CD4-positive, alpha-beta memory T cell (primary cell): ENCODE measurements at regions not wholly inside any gene's neighbourhood (a gene's known extent, or its start where the extent isn't known, plus 50 kb on each side); places are given as distances from the start of the nearest gene placed in this dataset.
"Not testable (repeated sequence)": the region's sequence is repeated elsewhere in the genome, so short reads cannot be mapped to it uniquely, and the experiment has no call there.

Experiments
- CTCF ChIA-PET: fragments of 350-600 bp; sonication (Branson Sonifier 250); formaldehyde crosslinking; loops from one replicate; lab custom pipeline; 2021; ENCODE audit warnings: inconsistent platforms; ENCODE audit not compliant: partially characterized antibody; lab: Charles Lee
- POLR2A ChIA-PET: fragments of 350-600 bp; sonication (Branson Sonifier 250); formaldehyde crosslinking; loops from one replicate; lab custom pipeline; 2021; ENCODE audit not compliant: partially characterized antibody; lab: Charles Lee
- DNase-seq, 5 donors: peaks; one replicate each; pipeline versions ENCODE4 v3.0.0 to v3.0.0-alpha.2; 2020 to 2022; ENCODE audit warnings: mixed read lengths in 1 of 5
- H3K27ac ChIP-seq: one replicate; pipeline ENCODE4 v1.7.0; 2013; ENCODE audit warnings: low read depth, low read length
- H3K27me3 ChIP-seq: 2 replicates; pipeline ENCODE4 v1.7.0; 2013; ENCODE audit warnings: mild to moderate bottlenecking, low read length, moderate library complexity; ENCODE audit not compliant: insufficient read depth
- H3K36me3 ChIP-seq: 2 replicates; pipeline ENCODE4 v1.7.0; 2013; ENCODE audit warnings: mild to moderate bottlenecking, low read length, moderate library complexity; ENCODE audit not compliant: insufficient read depth
- H3K4me1 ChIP-seq: 2 replicates; pipeline ENCODE4 v1.7.0; 2013; ENCODE audit warnings: mild to moderate bottlenecking, low read length, moderate library complexity; ENCODE audit not compliant: insufficient read depth
- H3K4me3 ChIP-seq, 2 donors: one replicate each; pipeline ENCODE4 v1.7.0; 2013; ENCODE audit warnings: low read length in 2 of 2, mild to moderate bottlenecking in 1 of 2
- H3K9me3 ChIP-seq, 2 donors: one replicate each; pipeline ENCODE4 v1.7.0; 2013; ENCODE audit warnings: low read length in 2 of 2, control low read depth in 1 of 2; ENCODE audit not compliant: control insufficient read depth in 1 of 2
- H3K27ac Mint-ChIP-seq, 7 donors: one replicate each; pipeline ENCODE4 v1.8.0; 2020 to 2021; ENCODE audit warnings: mixed read lengths in 7 of 7, mild to moderate bottlenecking in 6 of 7, inconsistent platforms in 3 of 7, moderate library complexity in 3 of 7
- H3K27me3 Mint-ChIP-seq, 2 donors: one replicate each; pipeline ENCODE4 v1.8.0; 2020 to 2021; ENCODE audit warnings: mixed read lengths in 2 of 2
- H3K36me3 Mint-ChIP-seq, 2 donors: one replicate each; pipeline ENCODE4 v1.8.0; 2020 to 2021; ENCODE audit warnings: mixed read lengths in 2 of 2, inconsistent platforms in 1 of 2, mild to moderate bottlenecking in 1 of 2
- H3K4me1 Mint-ChIP-seq, 4 donors: one replicate each; pipeline ENCODE4 v1.8.0; 2020 to 2021; ENCODE audit warnings: mixed read lengths in 4 of 4, mild to moderate bottlenecking in 1 of 4
- H3K4me3 Mint-ChIP-seq, 8 donors: one replicate each; pipeline ENCODE4 v1.8.0; 2020 to 2021; ENCODE audit warnings: mixed read lengths in 8 of 8, mild to moderate bottlenecking in 7 of 8, moderate library complexity in 6 of 8, inconsistent platforms in 3 of 8
- H3K9me3 Mint-ChIP-seq, 8 donors: one replicate each; pipeline ENCODE4 v1.8.0; 2020 to 2021; ENCODE audit warnings: mixed read lengths in 8 of 8, mild to moderate bottlenecking in 5 of 8, inconsistent platforms in 3 of 8, moderate library complexity in 1 of 8
- intact Hi-C: fragments of 100-400 bp; cut with micrococcal nuclease; formaldehyde crosslinking; loops from one replicate; pipeline ENCODE4 v1.15.1; 2023

DNA sequence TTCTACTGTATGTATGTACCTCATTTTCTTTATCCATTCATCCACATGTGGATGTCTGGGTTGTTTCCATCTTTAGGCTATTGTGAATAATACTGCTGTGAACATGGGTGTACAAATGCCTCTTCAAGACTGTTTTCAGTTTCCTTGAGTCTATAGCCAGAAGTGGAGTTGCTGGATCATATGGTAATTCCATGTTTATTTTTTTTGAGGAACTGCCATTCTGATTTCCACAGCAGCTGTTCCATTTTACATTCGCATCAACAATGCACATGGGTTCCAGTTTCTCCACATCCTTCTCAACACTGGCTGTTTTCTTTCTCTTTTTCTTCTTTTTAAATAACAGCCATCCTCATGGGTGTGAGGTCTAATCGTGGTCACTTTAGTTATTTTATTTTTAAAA lies 69.9 kb upstream of the CTBP2 start:
- H3K4me1 ChIP-seq, result no peaks in the 10 kb centered on the region
- DNase-seq, result no peak
- H3K4me3 ChIP-seq, result no peak overlapping the region
- H3K27ac Mint-ChIP-seq, result no peak overlapping the region
- ChIA-PET POLR2A (no interaction called here), CTCF (no interaction called here)
- peaks cover 1 to 4% of the 10 kb centered on the region in 2 donors for H3K27me3 Mint-ChIP-seq
- peaks cover 2 to 14% (median 6%) of the 10 kb centered on the region in 8 donors for H3K9me3 Mint-ChIP-seq
- intact Hi-C loops, result no loop called here
- no peaks in the 10 kb centered on the region for H3K36me3 Mint-ChIP-seq
- no peaks in the 10 kb centered on the region for H3K27me3 ChIP-seq
- no peaks in the 10 kb centered on the region for H3K4me1 Mint-ChIP-seq
- H3K36me3 ChIP-seq, result no peaks in the 10 kb centered on the region
- no peak overlapping the region for H3K4me3 Mint-ChIP-seq
- H3K9me3 ChIP-seq, result no peaks in the 10 kb centered on the region
- no peak overlapping the region for H3K27ac ChIP-seq

DNA sequence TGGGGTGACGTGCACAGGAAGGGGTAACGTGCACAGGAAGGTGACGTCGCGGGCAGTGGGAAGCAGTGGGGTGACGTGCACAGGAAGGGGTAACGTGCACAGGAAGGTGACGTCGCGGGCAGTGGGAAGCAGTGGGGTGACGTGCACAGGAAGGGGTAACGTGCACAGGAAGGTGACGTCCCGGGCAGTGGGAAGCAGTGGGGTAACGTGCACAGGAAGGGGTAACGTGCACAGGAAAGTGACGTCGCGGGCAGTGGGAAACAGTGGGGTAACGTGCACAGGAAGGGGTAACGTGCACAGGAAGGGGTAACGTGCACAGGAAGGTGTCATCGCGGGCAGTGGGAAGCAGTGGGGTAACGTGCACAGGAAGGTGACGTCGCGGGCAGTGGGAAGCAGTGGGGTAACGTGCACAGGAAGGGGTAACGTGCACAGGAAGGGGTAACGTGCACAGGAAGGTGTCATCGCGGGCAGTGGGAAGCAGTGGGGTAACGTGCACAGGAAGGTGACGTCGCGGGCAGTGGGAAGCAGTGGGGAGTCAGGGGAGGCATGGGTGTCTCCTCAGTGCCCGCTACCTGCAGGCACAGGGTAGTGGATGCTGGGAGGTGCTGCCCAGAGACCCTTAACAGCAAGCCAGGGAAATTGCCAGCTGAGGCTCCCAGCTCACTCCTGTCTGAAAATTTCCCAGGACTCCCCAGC lies 68.0 kb upstream of the CTBP2 start:
- CTCF ChIA-PET, H3K4me1 ChIP-seq, H3K36me3 ChIP-seq, H3K4me3 ChIP-seq, DNase-seq, POLR2A ChIA-PET, H3K27ac ChIP-seq, H3K27me3 Mint-ChIP-seq, H3K9me3 ChIP-seq, intact Hi-C loops, H3K4me3 Mint-ChIP-seq, H3K27me3 ChIP-seq, H3K36me3 Mint-ChIP-seq, H3K4me1 Mint-ChIP-seq, H3K27ac Mint-ChIP-seq: not testable (repeated sequence)
- H3K9me3 Mint-ChIP-seq, result peaks cover 2 to 14% (median 6%) of the 10 kb centered on the region in 8 donors

DNA sequence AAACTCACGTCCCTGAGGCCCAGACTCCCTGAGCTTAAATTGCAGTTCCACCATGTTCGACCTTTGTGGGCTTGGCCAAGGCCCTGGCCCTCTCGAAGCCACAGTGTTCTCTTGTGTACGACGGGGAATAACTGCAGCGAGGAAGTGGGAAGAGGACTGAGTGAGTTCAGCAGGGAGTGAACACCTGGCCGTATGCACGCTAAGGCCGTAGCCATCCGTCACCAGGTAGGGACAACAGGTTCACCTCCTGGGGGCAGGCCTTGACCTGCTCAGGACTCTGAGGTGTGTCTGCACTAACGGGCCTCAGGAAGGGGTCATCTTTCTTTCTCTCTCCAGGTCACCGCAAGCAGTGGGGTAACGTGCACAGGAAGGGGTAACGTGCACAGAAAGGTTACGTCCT lies 67.2 kb upstream of the CTBP2 start:
- DNase-seq, result no peak
- H3K27ac ChIP-seq, result no peak overlapping the region
- H3K9me3 Mint-ChIP-seq, result peaks cover 2 to 14% (median 6%) of the 10 kb centered on the region in 8 donors
- H3K27me3 Mint-ChIP-seq, result peaks cover 2 to 3% of the 10 kb centered on the region in 2 donors
- ChIA-PET POLR2A (no interaction called here), CTCF (no interaction called here)
- H3K27me3 ChIP-seq, result no peaks in the 10 kb centered on the region
- intact Hi-C loops, result no loop called here
- H3K4me1 ChIP-seq, result no peaks in the 10 kb centered on the region
- no peak overlapping the region for H3K4me3 ChIP-seq
- H3K36me3 ChIP-seq, result no peaks in the 10 kb centered on the region
- H3K4me1 Mint-ChIP-seq, result no peaks in the 10 kb centered on the region
- no peaks in the 10 kb centered on the region for H3K9me3 ChIP-seq
- H3K27ac Mint-ChIP-seq, result peak overlapping the region in 1 of 7 donors; percentile 63
- H3K4me3 Mint-ChIP-seq, result peak overlapping the region in 1 of 8 donors; percentile 33
- H3K36me3 Mint-ChIP-seq, result no peaks in the 10 kb centered on the region

DNA sequence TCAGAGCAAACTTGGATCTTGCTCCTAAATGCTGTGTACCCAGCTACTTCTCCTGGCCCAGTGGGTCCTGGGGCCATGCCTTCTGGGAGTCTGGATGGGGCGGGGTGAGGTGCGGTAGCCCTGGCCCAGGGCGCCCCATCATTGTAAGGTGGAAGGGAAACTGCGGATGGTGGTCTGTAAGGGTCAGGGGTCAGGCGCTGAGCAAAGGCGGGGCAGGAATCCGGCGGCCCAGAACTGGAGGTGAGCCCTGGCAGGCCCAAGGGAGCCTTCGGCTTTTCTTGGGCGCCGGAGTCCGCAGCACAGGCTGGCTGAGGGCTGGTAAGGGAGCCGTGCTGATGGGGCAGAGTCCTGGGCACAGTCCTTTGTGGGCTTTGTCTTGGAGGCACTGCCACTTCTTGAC lies 66.5 kb upstream of the CTBP2 start:
- ChIA-PET POLR2A (no interaction called here), CTCF (no interaction called here)
- Histone ChIP-seq H3K9me3 (no peaks in the 10 kb centered on the region), H3K4me1 (no peaks in the 10 kb centered on the region), H3K27me3 (no peaks in the 10 kb centered on the region), H3K36me3 (no peaks in the 10 kb centered on the region), H3K4me3 (no peak overlapping the region), H3K27ac (no peak overlapping the region)
- no peaks in the 10 kb centered on the region for H3K4me1 Mint-ChIP-seq
- H3K4me3 Mint-ChIP-seq, result no peak overlapping the region
- DNase-seq, result no peak
- H3K27me3 Mint-ChIP-seq, result peaks cover 1 to 2% of the 10 kb centered on the region in 2 donors
- no peak overlapping the region for H3K27ac Mint-ChIP-seq
- no peaks in the 10 kb centered on the region for H3K36me3 Mint-ChIP-seq
- peaks cover 2 to 14% (median 5%) of the 10 kb centered on the region in 8 donors for H3K9me3 Mint-ChIP-seq
- intact Hi-C loops, result no loop called here

DNA sequence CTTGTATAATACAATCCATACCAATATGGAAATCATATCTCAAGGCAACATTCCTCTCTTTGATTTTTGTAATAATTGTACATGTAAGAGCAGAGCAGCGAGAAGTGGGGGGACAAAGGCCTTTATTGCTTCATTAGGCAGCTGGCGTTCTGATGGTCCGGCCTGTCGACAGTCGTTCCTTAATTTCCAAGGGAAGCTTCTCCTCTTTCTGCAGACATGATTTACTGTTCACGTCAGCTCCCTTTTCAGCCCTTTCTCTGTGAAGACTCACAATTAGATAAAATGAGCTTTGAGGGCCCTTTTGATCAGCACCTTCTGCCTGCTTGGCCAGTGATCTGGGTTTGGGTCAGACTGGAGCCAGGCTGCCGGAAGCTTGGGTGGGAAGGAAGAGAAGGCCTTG lies 65.6 kb upstream of the CTBP2 start:
- POLR2A ChIA-PET, result no interaction called here
- Mint-ChIP-seq H3K9me3 (peaks cover 2 to 14% (median 6%) of the 10 kb centered on the region in 8 donors), H3K4me3 (no peak overlapping the region), H3K36me3 (no peaks in the 10 kb centered on the region), H3K4me1 (no peaks in the 10 kb centered on the region), H3K27me3 (peaks cover 2 to 4% of the 10 kb centered on the region in 2 donors), H3K27ac (no peak overlapping the region)
- Histone ChIP-seq H3K4me1 (no peaks in the 10 kb centered on the region), H3K36me3 (no peaks in the 10 kb centered on the region), H3K27ac (no peak overlapping the region), H3K4me3 (no peak overlapping the region), H3K27me3 (no peaks in the 10 kb centered on the region), H3K9me3 (no peaks in the 10 kb centered on the region)
- DNase-seq, result no peak
- CTCF ChIA-PET, result no interaction called here
- intact Hi-C loops, result no loop called here

DNA sequence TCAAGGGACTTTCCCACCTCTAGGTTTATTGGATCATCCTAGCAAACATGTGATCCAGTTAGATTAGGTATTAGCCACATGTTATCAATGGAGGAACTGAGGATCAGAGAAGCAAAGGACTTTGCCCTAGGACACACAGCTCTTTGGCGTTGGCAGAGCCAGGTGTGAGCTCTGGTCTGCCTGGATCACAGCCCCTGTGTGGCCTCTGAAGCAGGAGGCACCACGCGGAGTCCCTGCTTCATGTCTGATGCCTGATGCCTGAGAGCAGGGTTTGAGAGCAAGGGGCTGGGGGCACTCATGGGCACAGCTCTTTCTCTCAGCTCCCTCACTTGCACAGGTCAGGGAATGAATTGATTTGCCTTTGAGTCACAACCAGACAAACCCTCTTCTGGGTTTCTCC lies 64.7 kb upstream of the CTBP2 start:
- Histone ChIP-seq H3K36me3 (no peaks in the 10 kb centered on the region), H3K27me3 (no peaks in the 10 kb centered on the region), H3K4me1 (no peaks in the 10 kb centered on the region), H3K27ac (no peak overlapping the region), H3K9me3 (no peaks in the 10 kb centered on the region), H3K4me3 (no peak overlapping the region)
- intact Hi-C loops, result no loop called here
- H3K4me3 Mint-ChIP-seq, result no peak overlapping the region
- DNase-seq, result no peak
- H3K27me3 Mint-ChIP-seq, result peaks cover 2 to 4% of the 10 kb centered on the region in 2 donors
- no peaks in the 10 kb centered on the region for H3K4me1 Mint-ChIP-seq
- POLR2A ChIA-PET, result no interaction called here
- CTCF ChIA-PET, result no interaction called here
- peaks cover 2 to 12% (median 6%) of the 10 kb centered on the region in 8 donors for H3K9me3 Mint-ChIP-seq
- H3K27ac Mint-ChIP-seq, result no peak overlapping the region
- no peaks in the 10 kb centered on the region for H3K36me3 Mint-ChIP-seq

DNA sequence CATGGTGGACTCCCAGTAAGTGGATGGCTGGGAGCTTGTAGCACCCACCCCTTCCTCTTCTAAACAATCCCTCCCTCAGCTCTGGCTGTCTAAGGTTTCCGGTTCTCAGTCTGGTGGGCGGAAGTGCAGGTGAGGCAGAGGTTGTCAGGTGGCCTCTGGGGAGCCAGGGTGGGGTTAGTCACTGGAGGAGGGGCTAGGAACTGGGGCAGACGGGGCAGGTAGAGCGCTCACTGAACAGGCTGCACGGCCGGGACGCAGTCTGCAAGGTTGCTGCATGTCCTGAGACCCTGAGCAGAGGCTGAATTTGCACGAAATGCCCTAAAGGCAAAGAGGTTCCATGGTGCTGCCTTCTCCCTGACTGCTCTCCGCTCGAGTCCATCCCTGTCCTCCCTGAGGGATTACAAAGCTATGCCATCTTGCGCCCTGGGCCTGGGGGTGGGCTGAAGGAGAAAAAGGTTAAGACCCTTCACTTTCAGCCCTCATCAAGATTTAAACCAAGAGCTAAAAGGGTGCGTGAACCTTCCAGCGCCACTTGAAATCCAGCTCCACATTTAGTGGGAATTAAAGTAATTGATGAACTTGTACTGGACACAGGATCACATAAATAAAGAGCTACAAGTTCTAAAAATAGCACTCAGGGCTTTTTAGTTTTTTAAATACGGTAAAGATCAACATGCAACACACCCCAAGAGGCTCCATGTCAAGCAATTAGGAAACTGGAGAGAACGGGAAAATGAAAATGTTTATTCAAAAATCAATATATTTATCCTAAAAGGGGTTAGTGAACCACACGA lies 62.3 kb upstream of the CTBP2 start:
- Mint-ChIP-seq H3K27me3 (peaks cover 4 to 5% of the 10 kb centered on the region in 2 donors), H3K4me3 (no peak overlapping the region), H3K4me1 (no peaks in the 10 kb centered on the region), H3K27ac (no peak overlapping the region), H3K36me3 (no peaks in the 10 kb centered on the region), H3K9me3 (peaks cover 2 to 9% (median 4%) of the 10 kb centered on the region in 8 donors)
- intact Hi-C loops, result no loop called here
- no peaks in the 10 kb centered on the region for H3K9me3 ChIP-seq
- H3K36me3 ChIP-seq, result no peaks in the 10 kb centered on the region
- H3K4me3 ChIP-seq, result no peak overlapping the region
- CTCF ChIA-PET, result no interaction called here
- DNase-seq, result no peak
- POLR2A ChIA-PET, result no interaction called here
- no peaks in the 10 kb centered on the region for H3K4me1 ChIP-seq
- H3K27me3 ChIP-seq, result no peaks in the 10 kb centered on the region
- H3K27ac ChIP-seq, result no peak overlapping the region
